ENCODE measurements at regions not wholly inside any gene's neighbourhood (a gene's known extent, or its start where the extent isn't known, plus 50 kb on each side); places are given as distances from the start of the nearest gene placed in this dataset.

GRCh38 chr5:141777711-141778110 lies 95.7 kb upstream of the ARAP3 start:
- no peak for DNase-seq

GRCh38 chr5:141777130-141777529 lies 95.1 kb upstream of the ARAP3 start:
- DNase-seq = no peak

- no peak for DNase-seq
Measured at GRCh38 chr5:141773779-141774562, 91.9 kb upstream of the ARAP3 start.

- no peak for DNase-seq
Measured at GRCh38 chr5:141772281-141772680, 90.3 kb upstream of the ARAP3 start.

GRCh38 chr5:141771562-141771961 lies 89.5 kb upstream of the ARAP3 start:
- no peak for DNase-seq

- no peak for DNase-seq
Measured at GRCh38 chr5:141771031-141771430, 89.0 kb upstream of the ARAP3 start.

- DNase-seq = no peak
Measured at GRCh38 chr5:141769671-141770070, 87.6 kb upstream of the ARAP3 start.

- no peak for DNase-seq
Measured at GRCh38 chr5:141767671-141768070, 85.6 kb upstream of the ARAP3 start.

GRCh38 chr5:141765896-141766551 lies 84.0 kb upstream of the ARAP3 start:
- DNase-seq = no peak

GRCh38 chr5:141763541-141763940 lies 81.5 kb upstream of the ARAP3 start:
- peak; percentile 78 for DNase-seq

- no peak for DNase-seq
Measured at GRCh38 chr5:141762790-141763368, 80.8 kb upstream of the ARAP3 start.

GRCh38 chr5:141762316-141762715 lies 80.3 kb upstream of the ARAP3 start:
- DNase-seq = no peak

GRCh38 chr5:141760753-141761152 lies 78.7 kb upstream of the ARAP3 start:
- no peak for DNase-seq

- DNase-seq = no peak
Measured at GRCh38 chr5:141760193-141760592, 78.2 kb upstream of the ARAP3 start.

- DNase-seq = no peak
Measured at GRCh38 chr5:141758310-141758998, 76.4 kb upstream of the ARAP3 start.

GRCh38 chr5:141757402-141757801 lies 75.4 kb upstream of the ARAP3 start:
- DNase-seq = no peak

- no peak for DNase-seq
Measured at GRCh38 chr5:141756196-141756595, 74.2 kb upstream of the ARAP3 start.

GRCh38 chr5:141753971-141754713 lies 72.1 kb upstream of the ARAP3 start:
- DNase-seq = peak; percentile 81

GRCh38 chr5:141753143-141753970 lies 71.3 kb upstream of the ARAP3 start:
- DNase-seq = no peak

GRCh38 chr5:141747152-141748141 lies 65.4 kb upstream of the ARAP3 start:
- DNase-seq = peak; percentile 95

- no peak for DNase-seq
Measured at GRCh38 chr5:141746395-141746794, 64.4 kb upstream of the ARAP3 start.

Measured in eye (tissue), 1 donor.